ENCODE measurements at regions not wholly inside any gene's neighbourhood (a gene's known extent, or its start where the extent isn't known, plus 50 kb on each side); places are given as distances from the start of the nearest gene placed in this dataset.

DNA sequence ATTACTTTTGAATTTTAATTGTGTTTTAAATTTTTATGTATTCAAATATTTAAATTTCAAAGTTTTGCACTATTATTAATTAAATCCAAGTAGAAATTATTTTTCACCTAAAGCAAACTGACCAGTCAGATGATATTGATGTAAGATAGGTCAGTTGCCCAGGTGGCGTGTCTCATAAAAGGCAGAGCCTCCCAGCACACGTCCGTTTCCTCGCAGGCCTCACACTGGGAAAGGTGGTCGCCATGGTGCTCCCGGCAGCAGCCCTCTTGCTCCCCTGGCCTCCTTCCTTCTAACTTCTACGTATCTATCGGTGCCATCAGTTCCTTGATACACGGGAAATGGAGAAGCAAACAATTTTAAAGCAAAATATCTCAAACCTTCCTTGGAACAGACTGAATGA is 516.8 kb downstream of the GALR1 start:
- TF ChIP-seq, protein P1, sequence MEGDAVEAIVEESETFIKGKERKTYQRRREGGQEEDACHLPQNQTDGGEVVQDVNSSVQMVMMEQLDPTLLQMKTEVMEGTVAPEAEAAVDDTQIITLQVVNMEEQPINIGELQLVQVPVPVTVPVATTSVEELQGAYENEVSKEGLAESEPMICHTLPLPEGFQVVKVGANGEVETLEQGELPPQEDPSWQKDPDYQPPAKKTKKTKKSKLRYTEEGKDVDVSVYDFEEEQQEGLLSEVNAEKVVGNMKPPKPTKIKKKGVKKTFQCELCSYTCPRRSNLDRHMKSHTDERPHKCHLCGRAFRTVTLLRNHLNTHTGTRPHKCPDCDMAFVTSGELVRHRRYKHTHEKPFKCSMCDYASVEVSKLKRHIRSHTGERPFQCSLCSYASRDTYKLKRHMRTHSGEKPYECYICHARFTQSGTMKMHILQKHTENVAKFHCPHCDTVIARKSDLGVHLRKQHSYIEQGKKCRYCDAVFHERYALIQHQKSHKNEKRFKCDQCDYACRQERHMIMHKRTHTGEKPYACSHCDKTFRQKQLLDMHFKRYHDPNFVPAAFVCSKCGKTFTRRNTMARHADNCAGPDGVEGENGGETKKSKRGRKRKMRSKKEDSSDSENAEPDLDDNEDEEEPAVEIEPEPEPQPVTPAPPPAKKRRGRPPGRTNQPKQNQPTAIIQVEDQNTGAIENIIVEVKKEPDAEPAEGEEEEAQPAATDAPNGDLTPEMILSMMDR (IDR thresholded peaks at IDR 0.05; ENCODE audit: low read depth, low read length, poor library complexity, severe bottlenecking): no peak
- TF ChIP-seq EZH2phosphoT487 (IDR thresholded peaks at IDR 0.05; ENCODE audit: borderline replicate concordance, low read length): no peak
